GM12873 (cell line): ENCODE measurements at regions not wholly inside any gene's neighbourhood (a gene's known extent, or its start where the extent isn't known, plus 50 kb on each side); places are given as distances from the start of the nearest gene placed in this dataset.

Experiments used
- TF ChIP-seq, protein P1 (sequence below): IDR thresholded peaks from 2 replicates; pipeline ENCODE4 v1.5.1; 2012; ENCODE audit warnings: low read depth, mild to moderate bottlenecking, moderate library complexity, low read length, control low read depth; ENCODE audit not compliant: insufficient read depth; ENCODE audit errors: missing control alignments

DNA sequence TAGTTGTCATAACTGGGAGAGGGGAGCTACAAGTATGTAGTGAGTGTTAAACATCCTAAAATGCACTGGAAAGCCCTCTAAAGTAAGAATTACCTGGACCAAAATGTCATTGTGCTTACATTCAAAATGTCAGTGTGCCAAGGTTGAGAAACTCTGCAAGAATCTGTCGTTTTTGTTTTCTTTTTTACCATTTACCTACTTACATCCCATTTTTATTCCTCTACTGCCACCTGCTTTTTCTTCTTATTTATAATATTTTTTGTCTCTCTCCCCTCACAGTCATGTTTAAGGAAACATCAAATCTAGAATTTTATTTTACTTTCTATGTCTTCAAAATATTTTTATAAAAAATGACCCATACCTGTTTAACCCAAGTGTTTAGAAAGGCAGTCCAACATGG, 226.4 kb downstream of the PCDH17 start:
- TF ChIP-seq, protein P1, sequence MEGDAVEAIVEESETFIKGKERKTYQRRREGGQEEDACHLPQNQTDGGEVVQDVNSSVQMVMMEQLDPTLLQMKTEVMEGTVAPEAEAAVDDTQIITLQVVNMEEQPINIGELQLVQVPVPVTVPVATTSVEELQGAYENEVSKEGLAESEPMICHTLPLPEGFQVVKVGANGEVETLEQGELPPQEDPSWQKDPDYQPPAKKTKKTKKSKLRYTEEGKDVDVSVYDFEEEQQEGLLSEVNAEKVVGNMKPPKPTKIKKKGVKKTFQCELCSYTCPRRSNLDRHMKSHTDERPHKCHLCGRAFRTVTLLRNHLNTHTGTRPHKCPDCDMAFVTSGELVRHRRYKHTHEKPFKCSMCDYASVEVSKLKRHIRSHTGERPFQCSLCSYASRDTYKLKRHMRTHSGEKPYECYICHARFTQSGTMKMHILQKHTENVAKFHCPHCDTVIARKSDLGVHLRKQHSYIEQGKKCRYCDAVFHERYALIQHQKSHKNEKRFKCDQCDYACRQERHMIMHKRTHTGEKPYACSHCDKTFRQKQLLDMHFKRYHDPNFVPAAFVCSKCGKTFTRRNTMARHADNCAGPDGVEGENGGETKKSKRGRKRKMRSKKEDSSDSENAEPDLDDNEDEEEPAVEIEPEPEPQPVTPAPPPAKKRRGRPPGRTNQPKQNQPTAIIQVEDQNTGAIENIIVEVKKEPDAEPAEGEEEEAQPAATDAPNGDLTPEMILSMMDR, result no peak

DNA sequence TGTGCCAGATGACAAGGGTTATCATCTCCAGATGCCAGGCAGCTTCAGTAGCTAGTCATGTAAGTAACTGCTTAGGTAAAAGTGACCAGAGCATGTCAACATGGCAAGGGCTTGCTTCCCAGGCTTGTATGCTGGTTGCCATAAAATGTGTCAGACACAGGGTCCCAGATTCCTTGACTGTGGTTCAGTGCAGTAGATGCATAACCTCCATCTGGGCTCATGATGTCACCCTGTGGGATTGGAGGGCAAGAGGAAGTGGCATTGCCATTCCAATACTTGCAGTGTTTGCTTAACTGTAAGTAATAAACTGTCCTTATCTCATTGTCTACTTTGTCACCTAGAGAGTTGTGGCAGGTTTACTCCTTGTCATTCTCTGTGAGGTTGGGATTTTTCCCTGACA, 226.8 kb downstream of the PCDH17 start:
- TF ChIP-seq, protein P1, result no peak

DNA sequence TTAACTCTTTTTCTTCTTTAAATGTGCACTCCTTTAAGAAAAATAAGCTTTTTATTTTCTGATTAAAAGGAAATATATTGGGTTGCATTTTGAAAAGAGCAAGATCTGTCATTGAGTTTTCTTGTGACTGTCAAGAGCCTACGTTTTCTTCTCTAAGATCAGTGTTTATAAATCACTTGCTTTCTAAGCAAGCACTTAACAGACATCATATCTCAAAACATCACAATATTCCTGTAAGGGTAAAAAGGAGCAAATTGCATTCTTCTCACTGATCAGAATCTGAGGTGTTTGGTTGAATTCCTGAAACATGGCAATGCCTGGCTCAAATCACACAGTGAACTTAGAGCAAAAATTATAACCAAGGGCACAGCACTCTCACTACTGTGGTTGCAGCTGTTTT, 231.3 kb downstream of the PCDH17 start:
- TF ChIP-seq, protein P1, result no peak

DNA sequence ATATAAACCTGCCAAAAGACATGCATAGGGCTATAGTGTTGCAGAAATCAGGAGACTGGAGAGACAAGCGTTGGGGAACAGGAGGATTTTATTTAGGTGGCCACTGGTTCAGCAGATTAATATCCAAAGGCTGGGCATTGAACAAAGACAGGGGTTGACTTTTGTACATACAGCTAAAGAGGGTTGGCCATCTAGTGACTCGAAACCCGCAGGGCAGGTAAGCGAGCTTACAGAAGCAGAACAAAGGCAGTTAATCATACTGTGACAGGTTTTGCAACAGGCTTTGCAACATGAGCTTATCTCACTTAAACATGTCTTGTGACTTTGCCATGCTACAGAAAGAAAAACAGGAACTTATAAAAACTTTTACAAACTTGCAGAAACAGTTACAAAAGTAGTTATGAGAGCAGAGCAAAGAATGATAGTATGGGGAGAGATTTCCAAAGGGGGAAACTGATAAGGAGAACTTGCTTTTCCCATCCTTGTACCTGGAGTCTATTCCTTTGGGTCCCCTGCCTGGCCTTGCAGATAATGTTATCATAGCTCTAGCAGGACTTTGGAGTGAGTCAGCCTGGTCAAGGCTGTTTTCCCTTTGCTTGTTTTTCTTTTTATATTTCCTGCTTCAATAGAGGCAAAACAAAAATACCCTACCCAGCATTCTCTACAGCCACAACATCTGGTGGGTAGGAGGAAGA, 234.2 kb downstream of the PCDH17 start:
- TF ChIP-seq, protein P1, result no peak

DNA sequence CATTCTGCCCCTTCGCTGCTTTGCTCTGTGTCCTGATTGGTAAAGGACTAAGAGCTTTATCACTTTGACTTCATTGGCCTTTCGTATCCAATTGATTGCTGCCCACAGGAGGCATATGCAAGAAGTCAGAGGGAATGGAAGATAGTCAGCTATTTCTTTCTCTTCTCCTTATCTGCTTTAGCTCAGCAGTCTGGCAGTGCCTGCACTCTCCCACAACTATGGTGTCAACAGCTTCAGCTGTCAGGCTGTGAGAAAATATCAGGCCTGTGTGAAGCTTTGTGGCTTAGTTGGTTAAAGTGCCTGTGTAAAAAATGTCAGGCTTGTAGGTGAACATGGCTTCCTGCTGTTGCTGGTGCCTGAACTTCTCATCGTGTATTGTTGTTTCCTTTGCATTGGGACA, 243.0 kb downstream of the PCDH17 start:
- TF ChIP-seq, protein P1, result no peak

DNA sequence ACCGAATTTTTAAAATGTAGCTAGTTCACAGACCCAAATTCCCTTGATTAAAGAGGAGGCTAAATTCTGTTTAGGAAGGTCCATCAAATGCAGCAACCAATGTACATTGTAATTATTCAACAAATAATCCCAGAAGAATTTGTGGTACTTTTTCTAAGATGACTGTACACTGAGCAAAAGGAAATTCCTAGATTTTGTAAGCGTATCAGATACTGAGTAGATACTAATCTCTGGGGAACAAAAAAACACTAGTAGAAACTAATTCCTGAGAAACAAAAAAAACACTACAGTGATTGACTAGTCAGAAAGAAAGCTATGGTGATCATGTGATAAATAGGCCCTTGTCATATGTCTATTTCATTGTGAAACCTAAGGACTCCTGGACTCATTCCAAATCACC, 246.1 kb downstream of the PCDH17 start:
- TF ChIP-seq, protein P1, result no peak

DNA sequence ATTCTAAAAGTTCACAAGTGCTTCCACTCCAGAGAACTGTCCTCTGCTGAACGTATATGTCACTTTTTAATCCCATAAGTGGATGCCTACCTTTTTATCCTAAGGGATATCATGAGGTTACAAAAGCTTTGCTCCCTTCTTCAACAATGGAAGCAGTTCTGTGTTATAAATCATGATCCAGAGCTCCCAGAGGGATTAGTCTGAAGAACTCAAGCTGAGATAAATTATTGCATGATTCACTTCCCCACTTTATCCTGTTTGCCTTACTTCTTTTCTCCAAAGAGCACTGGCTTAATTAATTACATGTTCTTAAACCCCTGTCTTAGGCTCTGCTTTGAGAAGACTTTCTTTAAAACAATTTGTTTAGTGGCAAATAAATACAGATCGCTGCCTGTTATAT, 246.7 kb downstream of the PCDH17 start:
- TF ChIP-seq, protein P1, result no peak
